ENCODE measurements at regions not wholly inside any gene's neighbourhood (a gene's known extent, or its start where the extent isn't known, plus 50 kb on each side); places are given as distances from the start of the nearest gene placed in this dataset.
A peak's percentile ranks its signal among the peaks of the same experiment; 100 is the strongest.
"Not testable (repeated sequence)": the region's sequence is repeated elsewhere in the genome, so short reads cannot be mapped to it uniquely, and the experiment has no call there.

- no peak for DNase-seq (ENCODE audit: low read depth)
These were observed 242.0 kb downstream of the ARHGAP12 start for GRCh38 chr10:31686599-31686998.

GRCh38 chr10:31683682-31684081 is 244.9 kb downstream of the ARHGAP12 start:
- no peak for DNase-seq (ENCODE audit: low read depth)

GRCh38 chr10:31679936-31680335 is 248.7 kb downstream of the ARHGAP12 start:
- no peak for DNase-seq (ENCODE audit: low read depth)

GRCh38 chr10:31678575-31679516 is 249.8 kb downstream of the ARHGAP12 start:
- no peak for DNase-seq (ENCODE audit: low read depth)

- DNase-seq (ENCODE audit: low read depth) = no peak
These were observed 250.5 kb downstream of the ARHGAP12 start for GRCh38 chr10:31678139-31678536.

- DNase-seq (ENCODE audit: low read depth) = no peak
These were observed 251.2 kb downstream of the ARHGAP12 start for GRCh38 chr10:31677195-31678138.

- DNase-seq (ENCODE audit: low read depth) = no peak
These were observed 252.9 kb downstream of the ARHGAP12 start for GRCh38 chr10:31675726-31676125.

- no peak for DNase-seq (ENCODE audit: low read depth)
These were observed 259.3 kb downstream of the ARHGAP12 start for GRCh38 chr10:31669357-31669756.

GRCh38 chr10:31668326-31668725 is 260.3 kb downstream of the ARHGAP12 start:
- no peak for DNase-seq (ENCODE audit: low read depth)

GRCh38 chr10:31665764-31666279 is 262.8 kb downstream of the ARHGAP12 start:
- DNase-seq (ENCODE audit: low read depth) = not testable (repeated sequence)

GRCh38 chr10:31664803-31665202 is 263.8 kb downstream of the ARHGAP12 start:
- no peak for DNase-seq (ENCODE audit: low read depth)

GRCh38 chr10:31664071-31664470 is 264.6 kb downstream of the ARHGAP12 start:
- not testable (repeated sequence) for DNase-seq (ENCODE audit: low read depth)

GRCh38 chr10:31660300-31660699 is 268.3 kb downstream of the ARHGAP12 start:
- DNase-seq (ENCODE audit: low read depth) = no peak

GRCh38 chr10:31659665-31660064 is 269.0 kb downstream of the ARHGAP12 start:
- DNase-seq (ENCODE audit: low read depth) = no peak

- no peak for DNase-seq (ENCODE audit: low read depth)
These were observed 271.2 kb downstream of the ARHGAP12 start for GRCh38 chr10:31657434-31657872.

- DNase-seq (ENCODE audit: low read depth) = no peak
These were observed 271.7 kb downstream of the ARHGAP12 start for GRCh38 chr10:31656851-31657433.

GRCh38 chr10:31652038-31652437 is 276.6 kb downstream of the ARHGAP12 start:
- no peak for DNase-seq (ENCODE audit: low read depth)

- DNase-seq (ENCODE audit: low read depth) = peak; percentile 93
These were observed 278.6 kb downstream of the ARHGAP12 start for GRCh38 chr10:31650010-31650409.

- DNase-seq (ENCODE audit: low read depth) = no peak
These were observed 279.7 kb downstream of the ARHGAP12 start for GRCh38 chr10:31648966-31649365.

GRCh38 chr10:31647861-31648260 is 280.8 kb downstream of the ARHGAP12 start:
- no peak for DNase-seq (ENCODE audit: low read depth)

GRCh38 chr10:31646519-31646918 is 282.1 kb downstream of the ARHGAP12 start:
- no peak for DNase-seq (ENCODE audit: low read depth)

GRCh38 chr10:31645786-31646185 is 282.8 kb downstream of the ARHGAP12 start:
- no peak for DNase-seq (ENCODE audit: low read depth)
